Memory B cell (primary cell): ENCODE measurements at regions not wholly inside any gene's neighbourhood (a gene's known extent, or its start where the extent isn't known, plus 50 kb on each side); places are given as distances from the start of the nearest gene placed in this dataset.

Experiments
- ATAC-seq: fragments of 150-1000 bp; cut with Tn5 transposase; 2 replicates; pipeline ENCODE4 v1.10.0; 2021; ENCODE audit warnings: low read depth, mild to moderate bottlenecking, moderate library complexity
- DNase-seq, 2 donors: peaks; one replicate each; pipeline ENCODE4 v3.0.0; 2022; ENCODE audit warnings: low spot score in 2 of 2
- H3K27ac Mint-ChIP-seq: one replicate; pipeline ENCODE4 v1.8.0; 2022; ENCODE audit warnings: mild to moderate bottlenecking, moderate library complexity, mixed read lengths
- H3K27me3 Mint-ChIP-seq: one replicate; pipeline ENCODE4 v1.8.0; 2022; ENCODE audit warnings: mixed read lengths
- H3K36me3 Mint-ChIP-seq: one replicate; pipeline ENCODE4 v1.8.0; 2022; ENCODE audit warnings: mild to moderate bottlenecking, mixed read lengths
- H3K4me1 Mint-ChIP-seq: one replicate; pipeline ENCODE4 v1.8.0; 2022; ENCODE audit warnings: mixed read lengths
- H3K4me3 Mint-ChIP-seq: one replicate; pipeline ENCODE4 v1.8.0; 2022; ENCODE audit warnings: mild to moderate bottlenecking, moderate library complexity, mixed read lengths
- H3K9me3 Mint-ChIP-seq: one replicate; pipeline ENCODE4 v1.8.0; 2022; ENCODE audit warnings: mixed read lengths

- ATAC-seq (no peak), DNase-seq (no peak)
- Mint-ChIP-seq H3K27me3 (peaks cover 6% of the 10 kb centered on the region), H3K36me3 (no peaks in the 10 kb centered on the region), H3K4me1 (peaks cover 6% of the 10 kb centered on the region), H3K4me3 (no peak overlapping the region), H3K9me3 (no peaks in the 10 kb centered on the region), H3K27ac (no peak overlapping the region)
Measured at GRCh38 chr3:194970066-194970465, 284.4 kb downstream of the FAM43A start.

GRCh38 chr3:194971009-194971408 lies 285.3 kb downstream of the FAM43A start:
- no peaks in the 10 kb centered on the region for H3K9me3 Mint-ChIP-seq
- peaks cover 15% of the 10 kb centered on the region for H3K4me1 Mint-ChIP-seq
- ATAC-seq (no peak), DNase-seq (no peak)
- H3K36me3 Mint-ChIP-seq: no peaks in the 10 kb centered on the region
- H3K27me3 Mint-ChIP-seq: peaks cover 6% of the 10 kb centered on the region
- no peak overlapping the region for H3K4me3 Mint-ChIP-seq
- H3K27ac Mint-ChIP-seq: no peak overlapping the region

- Mint-ChIP-seq H3K27me3 (peaks cover 3% of the 10 kb centered on the region), H3K4me3 (no peak overlapping the region), H3K27ac (no peak overlapping the region), H3K4me1 (peaks cover 20% of the 10 kb centered on the region), H3K36me3 (no peaks in the 10 kb centered on the region), H3K9me3 (no peaks in the 10 kb centered on the region)
- ATAC-seq: no peak
- DNase-seq: no peak
Measured at GRCh38 chr3:194971965-194972364, 286.3 kb downstream of the FAM43A start.

GRCh38 chr3:194972641-194973040 lies 287.0 kb downstream of the FAM43A start:
- Mint-ChIP-seq H3K4me1 (peaks cover 20% of the 10 kb centered on the region), H3K9me3 (no peaks in the 10 kb centered on the region), H3K36me3 (no peaks in the 10 kb centered on the region), H3K27ac (no peak overlapping the region), H3K27me3 (peaks cover 3% of the 10 kb centered on the region), H3K4me3 (no peak overlapping the region)
- no peak for ATAC-seq
- DNase-seq: no peak

GRCh38 chr3:194973366-194974000 lies 287.8 kb downstream of the FAM43A start:
- Mint-ChIP-seq H3K4me3 (no peak overlapping the region), H3K27ac (no peak overlapping the region), H3K36me3 (no peaks in the 10 kb centered on the region), H3K27me3 (no peaks in the 10 kb centered on the region), H3K9me3 (no peaks in the 10 kb centered on the region), H3K4me1 (peaks cover 20% of the 10 kb centered on the region)
- ATAC-seq: no peak
- DNase-seq: no peak

- Mint-ChIP-seq H3K27ac (no peak overlapping the region), H3K4me1 (peaks cover 20% of the 10 kb centered on the region)
Measured at GRCh38 chr3:194974468-194975135, 288.9 kb downstream of the FAM43A start.

GRCh38 chr3:194976049-194976451 lies 290.4 kb downstream of the FAM43A start:
- H3K36me3 Mint-ChIP-seq: no peaks in the 10 kb centered on the region
- H3K27ac Mint-ChIP-seq: peak overlapping the region; percentile 91

More at GRCh38 chr3:194974468-194975135, 288.9 kb downstream of the FAM43A start:
- ATAC-seq: no peak
- Mint-ChIP-seq H3K36me3 (no peaks in the 10 kb centered on the region), H3K4me3 (no peak overlapping the region), H3K27me3 (no peaks in the 10 kb centered on the region), H3K9me3 (no peaks in the 10 kb centered on the region)
- DNase-seq: no peak

GRCh38 chr3:194976874-194977273 lies 291.2 kb downstream of the FAM43A start:
- ATAC-seq: no peak
- Mint-ChIP-seq H3K27ac (no peak overlapping the region), H3K4me3 (no peak overlapping the region), H3K27me3 (peaks cover 1% of the 10 kb centered on the region), H3K36me3 (no peaks in the 10 kb centered on the region), H3K4me1 (peaks cover 20% of the 10 kb centered on the region), H3K9me3 (peaks cover 1% of the 10 kb centered on the region)
- DNase-seq: no peak

More at GRCh38 chr3:194976049-194976451, 290.4 kb downstream of the FAM43A start:
- H3K27me3 Mint-ChIP-seq: no peaks in the 10 kb centered on the region
- no peak for DNase-seq
- H3K4me3 Mint-ChIP-seq: peak overlapping the region; percentile 55
- no peak for ATAC-seq
- H3K9me3 Mint-ChIP-seq: no peaks in the 10 kb centered on the region
- H3K4me1 Mint-ChIP-seq: peaks cover 20% of the 10 kb centered on the region

- no peak overlapping the region for H3K27ac Mint-ChIP-seq
- H3K4me3 Mint-ChIP-seq: no peak overlapping the region
- H3K27me3 Mint-ChIP-seq: peaks cover 1% of the 10 kb centered on the region
- no peak for ATAC-seq
- no peak for DNase-seq
- H3K4me1 Mint-ChIP-seq: peaks cover 20% of the 10 kb centered on the region
- peaks cover under 1% of the 10 kb centered on the region for H3K36me3 Mint-ChIP-seq
- H3K9me3 Mint-ChIP-seq: peaks cover 1% of the 10 kb centered on the region
Measured at GRCh38 chr3:194977356-194977755, 291.7 kb downstream of the FAM43A start.

- peaks cover 4% of the 10 kb centered on the region for H3K27me3 Mint-ChIP-seq
- H3K36me3 Mint-ChIP-seq: peaks cover 2% of the 10 kb centered on the region
- no peak overlapping the region for H3K27ac Mint-ChIP-seq
- no peak for DNase-seq
- H3K4me3 Mint-ChIP-seq: no peak overlapping the region
- no peak for ATAC-seq
- peaks cover 1% of the 10 kb centered on the region for H3K9me3 Mint-ChIP-seq
- H3K4me1 Mint-ChIP-seq: peaks cover 20% of the 10 kb centered on the region
Measured at GRCh38 chr3:194979173-194979572, 291.8 kb downstream of the XXYLT1 start.

GRCh38 chr3:194982472-194982871 lies 288.5 kb downstream of the XXYLT1 start:
- Mint-ChIP-seq H3K9me3 (peaks cover 1% of the 10 kb centered on the region), H3K27me3 (peaks cover 10% of the 10 kb centered on the region), H3K4me3 (no peak overlapping the region), H3K36me3 (peaks cover 2% of the 10 kb centered on the region), H3K4me1 (no peaks in the 10 kb centered on the region), H3K27ac (no peak overlapping the region)
- ATAC-seq: no peak
- DNase-seq: no peak

GRCh38 chr3:194983121-194983520 lies 287.8 kb downstream of the XXYLT1 start:
- Mint-ChIP-seq H3K27ac (no peak overlapping the region), H3K36me3 (peaks cover 2% of the 10 kb centered on the region), H3K4me3 (no peak overlapping the region), H3K27me3 (peaks cover 10% of the 10 kb centered on the region), H3K9me3 (peaks cover 1% of the 10 kb centered on the region), H3K4me1 (no peaks in the 10 kb centered on the region)
- DNase-seq (no peak), ATAC-seq (no peak)

- no peak for DNase-seq
- Mint-ChIP-seq H3K36me3 (peaks cover 2% of the 10 kb centered on the region), H3K9me3 (peaks cover 1% of the 10 kb centered on the region), H3K4me3 (no peak overlapping the region), H3K4me1 (no peaks in the 10 kb centered on the region), H3K27me3 (peaks cover 10% of the 10 kb centered on the region), H3K27ac (no peak overlapping the region)
- ATAC-seq: no peak
Measured at GRCh38 chr3:194983620-194984019, 287.3 kb downstream of the XXYLT1 start.

- Mint-ChIP-seq H3K27ac (no peak overlapping the region), H3K27me3 (peaks cover 12% of the 10 kb centered on the region), H3K4me3 (no peak overlapping the region), H3K36me3 (peaks cover 2% of the 10 kb centered on the region), H3K4me1 (no peaks in the 10 kb centered on the region), H3K9me3 (peaks cover 1% of the 10 kb centered on the region)
- DNase-seq: no peak
- no peak for ATAC-seq
Measured at GRCh38 chr3:194984066-194984465, 286.9 kb downstream of the XXYLT1 start.

- H3K27me3 Mint-ChIP-seq: peaks cover 13% of the 10 kb centered on the region
- DNase-seq: no peak
- no peaks in the 10 kb centered on the region for H3K4me1 Mint-ChIP-seq
- H3K27ac Mint-ChIP-seq: no peak overlapping the region
- ATAC-seq: no peak
- peaks cover 1% of the 10 kb centered on the region for H3K9me3 Mint-ChIP-seq
- no peak overlapping the region for H3K4me3 Mint-ChIP-seq
- peaks cover 2% of the 10 kb centered on the region for H3K36me3 Mint-ChIP-seq
Measured at GRCh38 chr3:194984622-194985021, 286.3 kb downstream of the XXYLT1 start.
